ENCODE measurements at regions not wholly inside any gene's neighbourhood (a gene's known extent, or its start where the extent isn't known, plus 50 kb on each side); places are given as distances from the start of the nearest gene placed in this dataset.

- intact Hi-C loops (cut with micrococcal nuclease): no loop called here
Measured at GRCh38 chr9:79924836-79925235, 353.1 kb downstream of the TLE4 start.

GRCh38 chr9:79917421-79917820 lies 345.7 kb downstream of the TLE4 start:
- intact Hi-C loops (cut with micrococcal nuclease): no loop called here

GRCh38 chr9:79913867-79914266 lies 342.1 kb downstream of the TLE4 start:
- intact Hi-C loops (cut with micrococcal nuclease): no loop called here

GRCh38 chr9:79912318-79913070 lies 340.7 kb downstream of the TLE4 start:
- intact Hi-C loops (cut with micrococcal nuclease): no loop called here

GRCh38 chr9:79911724-79912123 lies 340.0 kb downstream of the TLE4 start:
- intact Hi-C loops (cut with micrococcal nuclease): no loop called here

GRCh38 chr9:79902825-79903600 lies 331.2 kb downstream of the TLE4 start:
- intact Hi-C loops (cut with micrococcal nuclease): no loop called here

GRCh38 chr9:79900754-79901153 lies 329.0 kb downstream of the TLE4 start:
- intact Hi-C loops (cut with micrococcal nuclease): no loop called here

- intact Hi-C loops (cut with micrococcal nuclease): no loop called here
Measured at GRCh38 chr9:79896390-79896980, 324.7 kb downstream of the TLE4 start.

- intact Hi-C loops (cut with micrococcal nuclease): no loop called here
Measured at GRCh38 chr9:79895232-79895631, 323.5 kb downstream of the TLE4 start.

GRCh38 chr9:79889369-79889768 lies 317.6 kb downstream of the TLE4 start:
- intact Hi-C loops (cut with micrococcal nuclease): no loop called here

- intact Hi-C loops (cut with micrococcal nuclease): no loop called here
Measured at GRCh38 chr9:79885093-79885857, 313.5 kb downstream of the TLE4 start.

- intact Hi-C loops (cut with micrococcal nuclease): no loop called here
Measured at GRCh38 chr9:79884546-79884945, 312.8 kb downstream of the TLE4 start.

GRCh38 chr9:79883073-79883645 lies 311.4 kb downstream of the TLE4 start:
- intact Hi-C loops (cut with micrococcal nuclease): loop anchor here (2.0 kb wide), 1 partner anchor 312 kb away; the partner anchor contains the start of gene TLE4

- intact Hi-C loops (cut with micrococcal nuclease): no loop called here
Measured at GRCh38 chr9:79880626-79881025, 308.9 kb downstream of the TLE4 start.

- intact Hi-C loops (cut with micrococcal nuclease): no loop called here
Measured at GRCh38 chr9:79877943-79878602, 306.3 kb downstream of the TLE4 start.

- intact Hi-C loops (cut with micrococcal nuclease): no loop called here
Measured at GRCh38 chr9:79868567-79869189, 296.9 kb downstream of the TLE4 start.

GRCh38 chr9:79862921-79863890 lies 291.4 kb downstream of the TLE4 start:
- intact Hi-C loops (cut with micrococcal nuclease): no loop called here

GRCh38 chr9:79858508-79858907 lies 286.7 kb downstream of the TLE4 start:
- intact Hi-C loops (cut with micrococcal nuclease): no loop called here

- intact Hi-C loops (cut with micrococcal nuclease): no loop called here
Measured at GRCh38 chr9:79857188-79857587, 285.4 kb downstream of the TLE4 start.
